Fibroblast of lung (primary cell): ENCODE measurements at regions not wholly inside any gene's neighbourhood (a gene's known extent, or its start where the extent isn't known, plus 50 kb on each side); places are given as distances from the start of the nearest gene placed in this dataset.

Experiments
- EZH2 ChIP-seq: IDR thresholded peaks from 2 replicates; pipeline ENCODE4 v1.5.1; 2012; ENCODE audit warnings: low read length, control low read depth, mild to moderate bottlenecking; ENCODE audit errors: missing control alignments
- TF ChIP-seq, protein P1 (sequence below), 2 donors: IDR thresholded peaks in 1 of 2; conservative IDR thresholded peaks in 1 of 2; 1 replicate in 1 of 2; 2 replicates in 1 of 2; pipeline ENCODE4 v1.5.1; 2011 to 2012; ENCODE audit warnings: low read length in 2 of 2, control low read depth in 1 of 2, inconsistent platforms in 1 of 2, low read depth in 1 of 2, mild to moderate bottlenecking in 1 of 2

DNA sequence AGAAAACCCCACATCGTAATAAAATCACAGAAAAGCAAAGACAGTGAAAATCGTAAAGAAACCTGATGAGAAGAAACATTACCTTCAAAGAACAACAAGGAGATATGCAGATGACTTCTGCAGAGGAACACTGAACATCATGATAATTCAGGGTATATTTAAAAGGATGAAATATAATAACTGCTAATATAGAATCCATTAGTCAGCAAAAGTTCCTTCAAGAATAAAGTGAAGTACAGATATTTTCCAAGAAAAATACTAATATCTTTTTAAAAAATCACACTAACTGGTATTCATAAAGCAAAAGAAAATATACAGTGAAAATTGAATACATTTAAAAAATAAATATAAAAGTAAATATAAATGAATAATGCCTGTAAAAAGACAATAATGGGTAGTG is 176.3 kb upstream of the VEGFC start:
- TF ChIP-seq, protein P1, sequence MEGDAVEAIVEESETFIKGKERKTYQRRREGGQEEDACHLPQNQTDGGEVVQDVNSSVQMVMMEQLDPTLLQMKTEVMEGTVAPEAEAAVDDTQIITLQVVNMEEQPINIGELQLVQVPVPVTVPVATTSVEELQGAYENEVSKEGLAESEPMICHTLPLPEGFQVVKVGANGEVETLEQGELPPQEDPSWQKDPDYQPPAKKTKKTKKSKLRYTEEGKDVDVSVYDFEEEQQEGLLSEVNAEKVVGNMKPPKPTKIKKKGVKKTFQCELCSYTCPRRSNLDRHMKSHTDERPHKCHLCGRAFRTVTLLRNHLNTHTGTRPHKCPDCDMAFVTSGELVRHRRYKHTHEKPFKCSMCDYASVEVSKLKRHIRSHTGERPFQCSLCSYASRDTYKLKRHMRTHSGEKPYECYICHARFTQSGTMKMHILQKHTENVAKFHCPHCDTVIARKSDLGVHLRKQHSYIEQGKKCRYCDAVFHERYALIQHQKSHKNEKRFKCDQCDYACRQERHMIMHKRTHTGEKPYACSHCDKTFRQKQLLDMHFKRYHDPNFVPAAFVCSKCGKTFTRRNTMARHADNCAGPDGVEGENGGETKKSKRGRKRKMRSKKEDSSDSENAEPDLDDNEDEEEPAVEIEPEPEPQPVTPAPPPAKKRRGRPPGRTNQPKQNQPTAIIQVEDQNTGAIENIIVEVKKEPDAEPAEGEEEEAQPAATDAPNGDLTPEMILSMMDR (conservative IDR thresholded peaks at IDR 0.05 in 1 of 2, IDR thresholded peaks at IDR 0.05 in 1 of 2; ENCODE audit: low read depth in 1 of 2, low read length in 2 of 2), result no peak
- no peak for TF ChIP-seq EZH2
